HFF-Myc (cell line): ENCODE measurements at regions not wholly inside any gene's neighbourhood (a gene's known extent, or its start where the extent isn't known, plus 50 kb on each side); places are given as distances from the start of the nearest gene placed in this dataset.

Experiments
- DNase-seq: peaks from one replicate; pipeline ENCODE4 v3.0.0-alpha.2; 2011; ENCODE audit warnings: low read depth; ENCODE audit errors: extremely low read depth
- H3K4me3 ChIP-seq: replicated peaks from 2 replicates; pipeline ENCODE4 v1.5.1; 2011; ENCODE audit warnings: low read depth, mild to moderate bottlenecking, control low read depth, low read length
- TF ChIP-seq, protein P1 (sequence below): IDR thresholded peaks from 2 replicates; pipeline ENCODE4 v1.5.1; 2012; ENCODE audit warnings: mild to moderate bottlenecking, low read depth, low read length, control low read depth; ENCODE audit errors: missing control alignments

DNA sequence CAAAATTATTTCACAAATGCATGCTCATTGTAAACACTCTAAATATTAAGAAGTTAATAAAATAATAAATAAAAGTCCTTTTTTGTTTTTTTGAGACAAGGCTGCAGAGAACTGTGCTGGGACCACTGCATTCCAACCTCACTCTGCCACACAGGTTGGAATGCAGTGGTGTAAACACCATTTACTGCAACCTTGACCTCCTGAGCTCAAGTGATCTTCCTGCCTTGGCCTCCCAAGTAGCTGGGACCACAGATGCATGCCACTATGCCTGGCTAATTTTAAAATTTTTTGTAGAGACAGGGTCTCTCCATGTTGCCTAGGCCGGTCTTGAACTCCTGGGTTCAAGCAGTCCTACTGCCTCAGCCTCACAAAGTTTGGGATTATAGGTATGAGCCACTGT is 578.4 kb downstream of the ZIC1 start:
- DNase-seq: no peak
- no peak overlapping the region for H3K4me3 ChIP-seq
- TF ChIP-seq, protein P1, sequence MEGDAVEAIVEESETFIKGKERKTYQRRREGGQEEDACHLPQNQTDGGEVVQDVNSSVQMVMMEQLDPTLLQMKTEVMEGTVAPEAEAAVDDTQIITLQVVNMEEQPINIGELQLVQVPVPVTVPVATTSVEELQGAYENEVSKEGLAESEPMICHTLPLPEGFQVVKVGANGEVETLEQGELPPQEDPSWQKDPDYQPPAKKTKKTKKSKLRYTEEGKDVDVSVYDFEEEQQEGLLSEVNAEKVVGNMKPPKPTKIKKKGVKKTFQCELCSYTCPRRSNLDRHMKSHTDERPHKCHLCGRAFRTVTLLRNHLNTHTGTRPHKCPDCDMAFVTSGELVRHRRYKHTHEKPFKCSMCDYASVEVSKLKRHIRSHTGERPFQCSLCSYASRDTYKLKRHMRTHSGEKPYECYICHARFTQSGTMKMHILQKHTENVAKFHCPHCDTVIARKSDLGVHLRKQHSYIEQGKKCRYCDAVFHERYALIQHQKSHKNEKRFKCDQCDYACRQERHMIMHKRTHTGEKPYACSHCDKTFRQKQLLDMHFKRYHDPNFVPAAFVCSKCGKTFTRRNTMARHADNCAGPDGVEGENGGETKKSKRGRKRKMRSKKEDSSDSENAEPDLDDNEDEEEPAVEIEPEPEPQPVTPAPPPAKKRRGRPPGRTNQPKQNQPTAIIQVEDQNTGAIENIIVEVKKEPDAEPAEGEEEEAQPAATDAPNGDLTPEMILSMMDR: no peak

DNA sequence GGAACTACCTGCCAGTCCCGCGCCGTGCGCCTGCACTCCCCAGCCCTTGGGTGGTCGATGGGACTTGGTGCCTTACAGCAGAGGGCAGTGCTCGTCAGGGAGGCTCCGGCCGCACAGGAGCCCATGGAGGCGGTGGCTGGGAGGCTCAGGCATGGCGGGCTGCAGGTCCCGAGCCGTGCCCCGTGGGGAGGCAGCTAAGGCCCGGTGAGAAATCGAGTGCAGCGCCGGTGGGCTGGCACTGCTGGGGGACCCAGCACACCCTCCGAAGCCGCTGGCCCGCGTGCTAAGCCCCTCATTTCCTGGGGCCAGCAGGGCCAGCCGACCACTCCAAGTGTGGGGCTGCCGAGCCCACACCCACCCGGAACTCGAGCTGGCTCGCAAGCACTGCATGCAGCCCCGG is 580.2 kb downstream of the ZIC1 start:
- TF ChIP-seq, protein P1: no peak
- no peak overlapping the region for H3K4me3 ChIP-seq
- DNase-seq: no peak

DNA sequence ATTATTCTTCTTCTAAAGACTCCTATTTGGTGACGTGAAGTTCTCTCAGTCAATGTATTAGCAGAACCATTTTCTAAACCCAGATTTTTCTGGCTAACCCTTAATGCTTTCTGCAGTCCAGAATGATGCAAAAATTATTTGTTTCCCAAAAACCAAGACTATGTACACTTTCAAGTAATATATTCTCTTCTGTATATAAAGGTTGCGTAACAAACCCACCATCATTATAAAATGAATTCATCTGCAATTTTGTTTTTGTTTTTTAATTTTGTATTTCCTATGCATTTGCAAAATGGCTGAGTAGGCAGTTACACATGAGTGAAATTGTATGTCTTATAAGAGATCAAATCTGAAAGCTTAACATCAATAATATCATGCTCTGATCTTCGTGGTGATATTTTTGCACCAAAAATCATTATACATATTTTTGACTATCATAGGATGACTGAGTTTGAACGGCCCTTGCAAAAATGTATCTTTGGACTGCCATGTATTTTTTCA is 593.6 kb downstream of the ZIC1 start:
- no peak for DNase-seq
- H3K4me3 ChIP-seq: no peak overlapping the region
- TF ChIP-seq, protein P1: no peak

DNA sequence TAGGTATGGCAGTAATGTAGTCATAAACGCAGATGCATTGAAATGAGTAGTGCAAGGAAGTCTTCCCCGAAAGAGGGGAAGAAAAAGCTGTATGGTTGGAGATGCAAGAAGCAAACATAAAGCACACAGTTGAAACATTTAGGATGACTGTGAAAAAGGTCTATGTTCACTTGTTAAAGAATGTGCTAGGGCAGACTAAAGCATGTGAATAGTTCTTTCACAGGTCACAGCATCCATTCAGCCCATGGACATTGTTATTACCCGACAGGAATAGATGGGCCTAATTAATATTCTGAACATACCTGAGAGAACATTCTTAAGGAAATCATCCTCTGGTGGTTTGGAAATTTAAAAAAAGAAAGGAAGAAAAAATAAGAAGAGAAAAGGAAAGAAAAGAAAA is 595.2 kb downstream of the ZIC1 start:
- no peak overlapping the region for H3K4me3 ChIP-seq
- TF ChIP-seq, protein P1: no peak
- DNase-seq: no peak

DNA sequence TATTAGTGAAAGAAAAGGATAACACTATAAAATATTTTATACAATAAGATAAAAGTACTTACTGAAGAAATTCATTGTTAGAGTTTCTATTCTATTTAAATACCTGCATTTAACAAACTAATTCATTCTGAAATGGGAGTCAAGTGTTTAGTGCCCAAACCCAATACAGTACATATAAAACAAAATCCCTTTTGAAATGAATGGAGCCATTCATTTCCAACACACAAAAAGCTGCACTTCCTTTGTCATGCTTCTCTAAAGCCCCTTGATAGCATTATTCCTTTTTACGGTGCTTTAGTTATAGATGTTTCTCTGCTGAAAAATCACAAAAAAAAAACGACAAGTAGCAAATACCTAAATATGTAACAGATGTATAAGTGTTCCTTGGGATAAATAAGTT is 596.3 kb downstream of the ZIC1 start:
- no peak overlapping the region for H3K4me3 ChIP-seq
- TF ChIP-seq, protein P1: no peak
- DNase-seq: no peak

DNA sequence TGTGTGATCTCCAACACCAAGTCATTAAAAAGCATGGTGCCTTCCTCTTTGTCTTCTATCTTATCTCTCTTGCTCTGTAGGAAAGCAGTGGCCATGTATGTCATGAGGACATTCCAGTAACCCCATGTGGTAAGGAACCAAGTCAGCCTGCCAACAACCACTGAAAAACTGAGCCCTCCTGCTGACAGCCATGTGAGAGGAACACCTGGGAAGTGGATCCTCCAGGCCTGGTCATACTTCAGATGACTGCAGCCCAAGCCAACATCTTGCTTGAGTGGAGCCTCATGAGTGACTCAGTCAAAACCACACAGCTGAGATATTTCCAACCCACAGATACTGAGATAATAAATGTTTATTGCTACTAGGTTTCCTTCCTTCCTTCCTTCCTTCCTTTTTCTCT is 597.3 kb downstream of the ZIC1 start:
- DNase-seq: peak; percentile 19
- TF ChIP-seq, protein P1: no peak
- H3K4me3 ChIP-seq: no peak overlapping the region

DNA sequence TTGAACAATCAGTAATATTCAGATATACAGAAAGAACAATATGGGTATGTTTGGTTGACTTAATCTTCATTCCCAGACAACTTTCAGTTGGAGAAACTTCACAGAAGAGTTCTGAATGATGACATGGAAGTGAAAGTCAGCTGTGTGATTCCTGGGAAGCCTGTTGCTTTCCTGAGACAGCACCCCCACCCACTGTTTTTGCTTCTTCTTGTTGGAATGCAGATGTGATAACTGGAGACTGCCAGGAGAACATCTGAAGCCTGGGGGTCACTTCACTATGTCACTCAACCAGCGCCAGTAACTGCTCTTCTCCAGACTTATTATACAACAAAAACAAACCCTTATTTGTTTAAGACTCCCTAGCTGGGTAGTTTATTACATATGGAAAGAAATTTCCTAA is 599.4 kb downstream of the ZIC1 start:
- no peak overlapping the region for H3K4me3 ChIP-seq
- DNase-seq: no peak
- TF ChIP-seq, protein P1: no peak
